H9 (cell line): ENCODE measurements at regions not wholly inside any gene's neighbourhood (a gene's known extent, or its start where the extent isn't known, plus 50 kb on each side); places are given as distances from the start of the nearest gene placed in this dataset.

Experiments used
- DNase-seq: peaks from one replicate; pipeline ENCODE4 v3.0.0-alpha.2; 2017
- H2AFZ ChIP-seq: one replicate; pipeline ENCODE4 v1.6.1; 2013; ENCODE audit warnings: mild to moderate bottlenecking, low read length, control low read depth, moderate library complexity
- H2AK5ac ChIP-seq: 2 replicates; pipeline ENCODE4 v1.6.1; 2013; ENCODE audit warnings: low read length, control low read depth, mixed read lengths; ENCODE audit not compliant: insufficient read length
- H2BK120ac ChIP-seq: one replicate; pipeline ENCODE4 v1.6.1; 2013; ENCODE audit warnings: low read depth, mild to moderate bottlenecking, low read length, control low read depth, inconsistent platforms; ENCODE audit not compliant: poor library complexity, severe bottlenecking
- H2BK12ac ChIP-seq: 2 replicates; pipeline ENCODE4 v1.6.1; 2013; ENCODE audit warnings: low read length, control low read depth, mixed read lengths, low read depth; ENCODE audit not compliant: insufficient read length
- H2BK15ac ChIP-seq: 2 replicates; pipeline ENCODE4 v1.6.1; 2013; ENCODE audit warnings: low read depth, low read length, control low read depth
- H2BK20ac ChIP-seq: one replicate; pipeline ENCODE4 v1.6.1; 2013; ENCODE audit warnings: low read depth, mild to moderate bottlenecking, low read length, control low read depth, inconsistent platforms; ENCODE audit not compliant: poor library complexity, severe bottlenecking
- H2BK5ac ChIP-seq: 2 replicates; pipeline ENCODE4 v1.6.1; 2013; ENCODE audit warnings: low read length, control low read depth, mixed read lengths; ENCODE audit not compliant: insufficient read length
- H3K14ac ChIP-seq: 2 replicates; pipeline ENCODE4 v1.6.1; 2013; ENCODE audit warnings: low read length, control low read depth; ENCODE audit not compliant: insufficient read depth
- H3K18ac ChIP-seq: 2 replicates; pipeline ENCODE4 v1.6.1; 2013; ENCODE audit warnings: low read depth, mild to moderate bottlenecking, mixed read lengths, low read length, control low read depth; ENCODE audit not compliant: insufficient read length
- H3K23ac ChIP-seq: 2 replicates; pipeline ENCODE4 v1.6.1; 2013; ENCODE audit warnings: low read length, control low read depth, mixed read lengths, low read depth; ENCODE audit not compliant: insufficient read length
- H3K23me2 ChIP-seq: 2 replicates; pipeline ENCODE4 v1.6.1; 2013; ENCODE audit warnings: low read depth, mild to moderate bottlenecking, mixed read lengths, low read length, control low read depth; ENCODE audit not compliant: insufficient read length, poor library complexity, severe bottlenecking
- H3K27ac ChIP-seq: 2 replicates; pipeline ENCODE4 v1.5.1; 2013; ENCODE audit warnings: low read length, control low read depth, mixed read lengths, low read depth; ENCODE audit not compliant: insufficient read length
- H3K27me3 ChIP-seq: 2 replicates; pipeline ENCODE4 v1.6.1; 2013; ENCODE audit warnings: low read length, control low read depth, inconsistent platforms; ENCODE audit not compliant: insufficient read depth
- H3K4ac ChIP-seq: 2 replicates; pipeline ENCODE4 v1.6.1; 2013; ENCODE audit warnings: low read depth, mild to moderate bottlenecking, control low read depth, inconsistent platforms, low read length, moderate library complexity
- H3K4me1 ChIP-seq: 2 replicates; pipeline ENCODE4 v1.6.1; 2013; ENCODE audit warnings: low read length, control low read depth, inconsistent platforms; ENCODE audit not compliant: insufficient read depth
- H3K4me2 ChIP-seq: 2 replicates; pipeline ENCODE4 v1.6.1; 2013; ENCODE audit warnings: low read length, control low read depth, mixed read lengths; ENCODE audit not compliant: insufficient read length, insufficient read depth
- H3K56ac ChIP-seq: 2 replicates; pipeline ENCODE4 v1.6.1; 2013; ENCODE audit warnings: low read depth, mild to moderate bottlenecking, mixed read lengths, low read length, control low read depth; ENCODE audit not compliant: insufficient read length
- H3K79me1 ChIP-seq: 2 replicates; pipeline ENCODE4 v1.6.1; 2013; ENCODE audit warnings: low read depth, mild to moderate bottlenecking, moderate library complexity, low read length, control low read depth, inconsistent platforms; ENCODE audit not compliant: insufficient read depth, poor library complexity, severe bottlenecking
- H3K79me2 ChIP-seq: 2 replicates; pipeline ENCODE4 v1.6.1; 2013; ENCODE audit warnings: low read length, control low read depth, inconsistent platforms; ENCODE audit not compliant: insufficient read depth
- H3K9ac ChIP-seq: 2 replicates; pipeline ENCODE4 v1.6.1; 2013; ENCODE audit warnings: low read length, control low read depth, mixed read lengths; ENCODE audit not compliant: insufficient read length; ENCODE audit errors: extremely low read depth
- H3K9me3 ChIP-seq: one replicate; pipeline ENCODE4 v1.6.1; 2013; ENCODE audit warnings: low read depth, low read length, inconsistent platforms; ENCODE audit not compliant: control insufficient read depth
- H3T11ph ChIP-seq: one replicate; pipeline ENCODE4 v1.6.1; 2013; ENCODE audit warnings: mild to moderate bottlenecking, low read length, control low read depth, inconsistent platforms
- H4K20me1 ChIP-seq: one replicate; pipeline ENCODE4 v1.6.1; 2013; ENCODE audit not compliant: control insufficient read depth, insufficient read length, insufficient read depth
- H4K5ac ChIP-seq: 2 replicates; pipeline ENCODE4 v1.6.1; 2013; ENCODE audit warnings: low read depth, mild to moderate bottlenecking, mixed read lengths, low read length, control low read depth; ENCODE audit not compliant: insufficient read length
- H4K8ac ChIP-seq: replicated peaks from 2 replicates; pipeline ENCODE4 v1.6.1; 2013; ENCODE audit warnings: low read length, control low read depth, mixed read lengths, low read depth; ENCODE audit not compliant: insufficient read length
- H4K91ac ChIP-seq: 2 replicates; pipeline ENCODE4 v1.6.1; 2013; ENCODE audit warnings: low read depth, mild to moderate bottlenecking, moderate library complexity, mixed read lengths, low read length, control low read depth; ENCODE audit not compliant: insufficient read length
- H3K27ac Mint-ChIP-seq, 3 experiments: 2 replicates in 2 of 3; 3 replicates in 1 of 3; pipeline ENCODE4 v1.8.0; 2020 to 2021; ENCODE audit warnings: mixed read lengths in 3 of 3, mild to moderate bottlenecking in 1 of 3, moderate library complexity in 1 of 3
- H3K27me3 Mint-ChIP-seq: 2 replicates; pipeline ENCODE4 v1.8.0; 2021; ENCODE audit warnings: low read depth, mild to moderate bottlenecking, moderate library complexity, mixed read lengths
- H3K36me3 Mint-ChIP-seq, 3 experiments: 2 replicates in 2 of 3; 3 replicates in 1 of 3; pipeline ENCODE4 v1.8.0; 2020 to 2021; ENCODE audit warnings: low read depth in 3 of 3, mixed read lengths in 3 of 3; ENCODE audit not compliant: insufficient read depth in 1 of 3
- H3K4me1 Mint-ChIP-seq, 2 experiments: 2 replicates each; pipeline ENCODE4 v1.8.0; 2020; ENCODE audit warnings: mixed read lengths in 2 of 2
- H3K4me3 Mint-ChIP-seq, 2 experiments: 2 replicates in 1 of 2; 3 replicates in 1 of 2; pipeline ENCODE4 v1.8.0; 2020 to 2021; ENCODE audit warnings: mild to moderate bottlenecking in 2 of 2, mixed read lengths in 2 of 2, moderate library complexity in 1 of 2
- H3K9me3 Mint-ChIP-seq, 2 experiments: 2 replicates in 1 of 2; 3 replicates in 1 of 2; pipeline ENCODE4 v1.8.0; 2020; ENCODE audit warnings: mild to moderate bottlenecking in 2 of 2, mixed read lengths in 2 of 2, moderate library complexity in 1 of 2
- CTCF ChIP-seq: fragments of 200-600 bp; sonication (generic); conservative IDR thresholded peaks from 3 replicates; pipeline ENCODE4 v1.8.0; 2021; ENCODE audit warnings: antibody characterized with exemption, mild to moderate bottlenecking
- WGBS: extraction: QIAGEN DNeasy Blood & Tissue Kit; methylation state at CpG from one replicate; pipeline ENCODE4 v1.1.7; 2013; ENCODE audit warnings: missing lambda C conversion rate, low lambda C conversion rate, mixed read lengths; ENCODE audit not compliant: insufficient read length; ENCODE audit errors: extremely low coverage; 5-methylcytosine and 5-hydroxymethylcytosine counted together

- H2AK5ac ChIP-seq: no peak overlapping the region
- H4K8ac ChIP-seq: no peak overlapping the region
- no peak for DNase-seq
- Mint-ChIP-seq H3K36me3 (no peaks in the 10 kb centered on the region), H3K4me1 (peaks cover 3 to 18% of the 10 kb centered on the region in 2 experiments; a peak in 3 of 4 replicates), H3K9me3 (no peaks in the 10 kb centered on the region), H3K27ac (no peak overlapping the region), H3K27me3 (no peaks in the 10 kb centered on the region), H3K4me3 (no peak overlapping the region)
- no peaks in the 10 kb centered on the region for H3K79me2 ChIP-seq
- no peak overlapping the region for H3T11ph ChIP-seq
- no peaks in the 10 kb centered on the region for H3K79me1 ChIP-seq
- H3K14ac ChIP-seq: no peak overlapping the region
- no peak overlapping the region for H3K4me2 ChIP-seq
- no peaks in the 10 kb centered on the region for H4K20me1 ChIP-seq
- H2BK15ac ChIP-seq: no peak overlapping the region
- H3K56ac ChIP-seq: no peak overlapping the region
- no peak overlapping the region for H2BK12ac ChIP-seq
- H3K23me2 ChIP-seq: no peaks in the 10 kb centered on the region
- no peaks in the 10 kb centered on the region for H3K9me3 ChIP-seq
- H3K4ac ChIP-seq: no peak overlapping the region
- H3K4me1 ChIP-seq: no peaks in the 10 kb centered on the region
- H2BK20ac ChIP-seq: no peak overlapping the region
- no peak overlapping the region for H3K18ac ChIP-seq
- no peak overlapping the region for H3K27ac ChIP-seq
- H2BK5ac ChIP-seq: no peak overlapping the region
- no peaks in the 10 kb centered on the region for H3K27me3 ChIP-seq
- H3K9ac ChIP-seq: no peak overlapping the region
- TF ChIP-seq CTCF: no peak
- no peak overlapping the region for H3K23ac ChIP-seq
- H4K91ac ChIP-seq: no peak overlapping the region
- WGBS: no CpG with 5 or more reads among the region's 1 CpG
- H2AFZ ChIP-seq: no peak overlapping the region
- no peak overlapping the region for H4K5ac ChIP-seq
- H2BK120ac ChIP-seq: no peak overlapping the region
These were observed 472.0 kb upstream of the FZD8 start for GRCh38 chr10:36114141-36114540.
